NCI-H2227 treated with DMSO at 0.1 percent for 48 hours (cell line): ENCODE measurements at regions not wholly inside any gene's neighbourhood (a gene's known extent, or its start where the extent isn't known, plus 50 kb on each side); places are given as distances from the start of the nearest gene placed in this dataset.
"Not testable (repeated sequence)": the region's sequence is repeated elsewhere in the genome, so short reads cannot be mapped to it uniquely, and the experiment has no call there.

Source experiments
- DNase-seq: peaks from one replicate; lab custom pipeline; 2025; lab: John Stamatoyannopoulos, UW

DNA sequence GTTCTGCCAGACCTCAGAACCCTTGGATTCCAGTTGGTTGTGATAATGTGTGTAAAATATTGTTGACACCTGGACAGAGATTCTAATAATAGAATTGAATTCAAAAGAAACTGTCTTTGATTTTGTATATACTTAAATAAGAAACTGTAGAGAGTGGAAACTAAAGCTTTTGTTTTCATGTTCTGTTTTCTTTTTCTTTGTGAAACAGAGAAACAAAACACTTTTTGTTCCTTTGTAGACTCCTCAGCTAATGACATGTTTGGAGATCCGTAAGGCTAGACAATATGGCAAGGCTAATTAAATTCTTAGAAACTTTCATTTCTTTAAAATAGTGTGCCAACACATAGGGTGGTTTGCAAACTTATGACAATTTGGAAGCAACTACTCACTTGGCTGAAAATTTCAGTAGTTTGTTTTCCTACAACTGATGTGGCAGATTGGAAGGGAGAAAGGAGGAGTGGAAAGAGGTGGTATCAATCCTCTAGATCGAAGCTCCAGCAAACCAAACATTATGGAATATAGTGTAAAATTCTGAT is 90.9 kb upstream of the FAT1 start:
- no peak for DNase-seq

DNA sequence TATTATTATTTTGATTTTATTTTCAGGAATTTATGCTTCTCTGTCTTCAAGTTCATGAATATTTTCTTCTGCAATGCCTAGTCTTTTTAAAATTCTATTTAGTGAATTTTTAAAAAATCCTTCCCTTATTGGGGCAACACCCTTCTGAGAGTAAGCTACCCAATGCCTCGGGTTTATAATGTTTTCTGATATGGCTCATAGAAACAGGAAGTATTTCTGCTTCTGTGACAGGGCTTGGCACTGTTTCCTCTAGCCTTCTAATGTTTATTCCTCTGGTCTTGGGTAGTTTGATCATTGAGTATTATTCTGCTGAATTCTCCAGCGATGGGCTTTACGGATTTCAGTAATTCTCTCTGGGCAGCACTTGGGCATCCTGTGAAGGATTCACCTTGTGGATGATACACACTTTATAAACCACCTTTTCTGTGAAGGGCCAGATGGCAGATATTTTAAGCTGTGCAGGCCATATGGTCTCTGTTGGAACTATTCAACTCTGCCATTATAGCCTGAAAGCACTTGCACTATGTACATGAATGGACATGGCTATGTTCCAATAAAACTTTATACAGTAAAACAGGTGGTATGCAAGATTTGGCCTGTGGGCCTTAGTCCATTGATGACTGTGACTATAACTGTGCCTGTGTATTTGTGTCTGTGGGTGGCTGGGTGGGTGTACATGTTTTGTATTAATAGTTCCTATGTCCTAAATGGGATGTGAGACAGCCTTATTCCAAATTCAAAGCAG is 95.9 kb upstream of the FAT1 start:
- DNase-seq = no peak

DNA sequence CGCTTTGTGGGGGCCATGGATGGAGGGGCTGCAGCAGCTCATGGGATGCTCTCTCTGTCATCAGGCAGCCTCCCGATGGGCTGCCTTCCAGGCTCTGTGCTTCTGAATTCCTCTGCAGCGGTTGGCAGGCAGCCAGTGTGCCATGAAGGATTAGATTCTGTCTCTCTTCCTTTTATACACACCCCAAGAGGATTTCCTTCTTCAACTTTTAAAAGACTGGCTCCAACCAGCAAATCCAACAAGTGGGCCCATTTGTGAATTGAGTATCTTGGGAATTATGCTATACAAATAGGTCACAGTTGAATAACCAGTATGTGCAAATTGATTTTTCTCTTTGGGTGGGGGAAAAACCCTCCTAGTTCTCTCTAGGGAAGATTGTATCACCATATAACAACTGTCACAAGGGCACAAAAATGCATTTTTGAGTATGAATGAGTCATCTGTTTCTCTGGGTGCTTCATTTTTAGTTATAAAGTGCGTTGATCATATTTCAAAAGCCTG is 96.8 kb upstream of the FAT1 start:
- DNase-seq = no peak

DNA sequence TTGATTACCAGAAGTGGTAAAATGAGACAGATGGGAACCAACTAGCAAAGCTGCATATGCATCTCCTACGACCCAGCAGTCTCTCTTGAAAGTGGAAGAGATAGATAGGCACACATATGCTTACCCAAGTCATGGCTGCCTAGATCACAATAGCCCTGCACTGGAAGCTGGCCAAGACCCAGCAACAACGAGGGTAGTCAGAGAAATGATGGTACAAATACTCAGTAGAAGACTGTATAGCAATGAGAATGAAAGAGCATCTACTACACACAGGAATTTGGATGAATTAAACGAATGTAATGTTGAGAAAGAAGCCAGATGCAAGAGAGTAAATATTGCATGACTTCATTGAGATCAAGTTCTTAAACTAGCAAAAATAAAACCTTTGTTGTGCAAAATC is 100.3 kb upstream of the FAT1 start:
- DNase-seq = no peak

DNA sequence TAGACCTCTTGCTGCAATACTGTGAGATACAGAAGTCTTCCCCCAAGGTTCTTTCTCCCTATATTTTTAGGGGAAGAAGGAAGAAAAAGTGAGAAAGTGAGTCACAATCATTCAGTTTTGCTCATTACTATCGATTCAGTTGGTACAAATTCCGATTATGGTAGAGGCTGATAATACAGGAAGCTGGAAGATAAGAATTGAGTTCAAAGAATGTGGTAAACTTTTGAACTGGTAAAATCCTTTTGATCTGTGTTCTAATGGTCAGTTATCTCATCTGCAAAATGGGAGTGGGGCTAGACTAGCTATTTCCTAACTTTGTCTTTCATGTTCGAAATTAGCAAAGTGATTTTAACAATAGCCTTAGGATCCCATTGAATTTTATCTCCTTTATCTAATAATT is 101.4 kb upstream of the FAT1 start:
- DNase-seq = no peak

DNA sequence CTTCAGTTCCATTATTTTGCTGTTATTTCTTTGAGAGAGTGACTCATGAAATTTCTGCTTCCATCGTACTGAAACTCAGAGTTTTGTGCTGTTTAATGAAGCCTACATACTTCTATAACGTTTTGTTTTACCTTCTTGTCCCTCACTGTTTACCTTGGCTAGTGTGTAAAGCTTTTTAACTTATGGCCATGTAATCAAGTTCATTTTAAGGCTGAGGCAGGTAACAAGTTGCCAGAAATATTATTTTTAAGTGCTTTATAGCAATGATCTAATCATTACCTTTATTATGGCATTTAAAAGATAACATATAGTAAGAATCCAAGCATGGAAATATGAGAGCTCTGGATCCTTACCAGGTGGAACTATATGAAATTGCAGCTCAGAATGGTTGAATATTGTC is 102.3 kb upstream of the FAT1 start:
- no peak for DNase-seq

DNA sequence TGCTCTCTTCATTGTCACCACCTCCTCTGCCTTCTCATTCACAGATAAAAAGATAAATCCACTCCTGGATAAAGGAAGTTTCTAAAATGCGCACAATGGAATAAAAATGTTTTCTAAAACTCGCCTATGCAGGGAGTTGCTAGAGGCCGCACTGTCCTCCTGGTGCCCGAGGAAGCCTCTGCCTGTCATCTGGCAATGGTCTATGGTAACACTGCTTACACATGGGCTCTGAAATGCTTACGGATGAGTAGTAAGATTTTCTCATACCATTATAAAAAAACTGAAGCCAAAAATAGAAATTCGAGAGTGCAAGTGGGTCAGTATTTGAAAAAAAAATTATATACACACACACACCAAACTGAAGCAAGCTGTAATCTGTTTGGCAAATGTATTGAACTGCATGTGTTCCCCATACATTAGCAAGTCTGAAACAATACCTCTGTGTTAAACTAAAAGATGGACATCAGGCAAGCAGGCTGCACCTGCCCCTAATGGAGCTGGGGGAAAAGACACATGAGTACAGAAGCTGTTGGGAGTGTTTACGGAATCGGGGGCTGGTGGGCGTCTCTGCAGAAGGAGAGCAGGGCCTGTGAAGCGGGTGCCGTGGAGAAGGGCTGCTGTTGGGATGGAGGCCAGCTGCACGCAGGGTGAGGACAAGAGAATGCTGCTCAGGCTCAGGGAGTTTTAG is 103.3 kb upstream of the FAT1 start:
- DNase-seq = no peak

DNA sequence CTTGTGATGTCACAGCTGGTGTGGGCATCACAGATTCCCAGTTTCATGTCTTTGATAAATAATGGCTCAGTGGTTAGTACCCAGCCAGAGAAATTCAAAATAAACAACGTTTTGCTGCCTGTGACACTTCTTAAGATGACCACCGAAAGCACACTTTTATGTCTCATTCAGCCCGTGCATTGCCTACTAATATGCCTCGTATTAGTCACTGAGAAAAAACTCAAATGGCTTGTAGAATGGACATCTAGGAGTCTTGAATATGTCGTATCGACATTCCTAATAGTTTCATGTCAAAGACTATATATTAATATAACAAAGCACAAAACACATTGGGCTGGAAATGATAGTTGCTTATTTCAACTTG is 103.9 kb upstream of the FAT1 start:
- DNase-seq = no peak

DNA sequence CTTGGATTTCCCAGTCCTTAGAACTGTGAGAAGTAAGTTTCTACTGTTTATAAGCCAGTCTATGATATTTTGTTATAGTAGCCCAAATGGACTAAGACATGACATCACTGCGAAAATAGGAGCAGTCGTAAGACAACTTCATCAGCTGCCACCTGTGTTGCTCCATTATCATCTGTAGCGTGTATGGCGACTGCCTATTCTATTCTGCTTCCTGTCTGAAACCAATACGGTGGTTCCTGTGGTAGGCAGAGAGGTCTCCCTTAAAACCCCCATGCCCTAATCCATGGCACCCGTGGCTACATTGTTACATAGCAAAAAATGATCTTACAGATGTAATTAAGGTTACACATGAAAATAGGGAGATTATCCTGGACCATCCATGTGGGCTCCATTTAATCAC is 105.4 kb upstream of the FAT1 start:
- DNase-seq = no peak

DNA sequence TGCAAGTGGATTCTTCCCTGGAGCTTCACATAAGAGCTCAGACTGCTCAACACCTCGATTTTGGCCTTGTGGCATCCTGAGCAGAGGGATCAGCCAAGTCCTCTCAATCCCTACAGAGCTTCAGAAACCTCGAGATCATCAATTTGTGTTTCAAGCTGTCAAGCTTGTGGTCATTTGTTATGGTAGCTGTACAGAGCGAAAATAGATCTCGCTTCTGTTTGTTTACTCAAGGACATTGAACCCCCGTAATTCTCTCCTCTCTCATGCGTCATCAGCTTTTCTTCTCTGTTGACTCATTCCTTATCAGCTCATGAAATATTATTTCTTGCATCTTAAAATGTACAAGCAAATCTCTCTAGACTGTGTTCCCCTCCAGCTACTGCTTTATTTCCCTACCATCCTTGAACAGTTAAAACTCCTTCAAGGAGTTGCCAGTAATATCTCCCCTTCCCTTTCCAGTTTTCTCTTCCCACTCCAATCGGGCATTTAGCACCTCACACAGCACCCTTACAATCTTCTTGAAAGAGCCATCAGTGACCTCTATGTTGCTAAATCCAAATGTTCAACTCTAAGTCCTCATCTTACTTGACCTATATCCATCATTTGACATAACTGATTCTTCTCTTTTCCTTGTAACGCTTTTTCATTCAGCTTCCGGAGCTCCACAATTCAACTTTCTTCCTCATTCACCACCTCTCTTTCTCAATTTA is 106.2 kb upstream of the FAT1 start:
- no peak for DNase-seq

DNA sequence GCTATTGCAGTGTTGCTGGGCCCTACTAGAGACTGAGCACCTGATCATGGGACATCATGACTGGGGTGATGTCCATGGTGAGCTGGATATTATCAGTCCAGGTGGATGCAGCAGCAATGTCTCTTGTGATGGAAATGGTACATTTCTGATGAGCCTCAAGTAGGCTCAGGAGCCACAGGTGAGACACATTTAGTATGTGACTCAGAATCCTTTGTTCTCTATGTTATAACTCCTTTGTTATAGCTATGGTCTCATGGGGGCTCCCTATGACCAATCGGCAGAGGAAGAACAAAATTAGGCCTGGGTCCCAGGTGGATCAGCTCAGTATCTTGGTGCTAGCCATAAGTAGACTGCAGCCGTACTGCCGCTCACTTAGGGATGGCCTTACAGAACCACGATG is 107.9 kb upstream of the FAT1 start:
- DNase-seq = no peak

DNA sequence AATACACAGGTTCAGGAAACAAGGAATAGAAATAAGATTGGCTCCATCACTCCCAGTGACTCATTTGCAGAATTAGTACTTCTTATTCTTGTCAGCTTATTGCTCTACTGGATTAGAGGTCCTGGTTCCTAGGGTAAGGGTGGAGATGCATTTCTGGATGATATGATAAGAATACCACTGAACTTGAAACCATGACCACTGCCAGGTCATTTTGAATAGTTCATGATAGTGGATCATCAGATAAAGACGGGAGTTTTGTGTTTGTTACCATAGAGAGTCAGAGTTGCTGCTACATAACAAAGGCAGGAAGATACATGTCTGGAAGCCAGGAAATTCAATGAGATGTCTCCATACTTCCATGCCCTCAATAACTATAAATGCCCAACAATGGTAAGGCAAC is 109.2 kb upstream of the FAT1 start:
- DNase-seq = no peak

DNA sequence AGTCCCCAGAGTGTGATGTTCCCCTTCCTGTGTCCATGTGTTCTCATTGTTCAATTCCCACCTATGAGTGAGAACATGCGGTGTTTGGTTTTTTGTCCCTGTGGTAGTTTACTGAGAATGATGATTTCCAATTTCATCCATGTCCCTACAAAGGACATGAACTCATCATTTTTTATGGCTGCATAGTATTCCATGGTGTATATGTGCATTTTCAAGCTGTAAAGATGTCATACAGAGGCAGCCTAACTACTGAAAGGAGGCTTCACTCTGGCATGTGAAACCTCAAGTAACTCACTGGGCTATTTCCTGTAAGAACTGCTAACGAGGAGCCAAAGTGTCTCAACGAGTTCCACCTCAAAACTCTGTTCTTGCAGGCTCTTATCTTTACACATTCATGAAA is 113.8 kb upstream of the FAT1 start:
- DNase-seq = not testable (repeated sequence)

DNA sequence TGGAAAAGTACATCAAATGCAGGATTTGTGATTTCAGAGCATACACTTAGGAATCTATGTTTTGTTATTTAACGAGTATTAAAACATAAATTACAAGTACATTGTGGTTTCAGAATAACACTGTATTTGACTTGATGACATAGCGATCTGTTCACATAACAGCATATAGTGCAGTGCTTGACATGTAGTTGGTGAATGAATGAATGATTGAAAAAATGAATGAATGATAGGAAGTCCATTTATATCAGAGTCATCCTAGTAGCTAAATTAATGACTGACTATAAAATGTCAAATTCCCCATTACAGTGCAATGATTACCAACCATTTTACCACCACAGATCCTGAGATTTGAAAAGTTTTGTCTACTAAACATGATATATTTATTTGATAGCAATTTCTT is 114.6 kb upstream of the FAT1 start:
- no peak for DNase-seq

DNA sequence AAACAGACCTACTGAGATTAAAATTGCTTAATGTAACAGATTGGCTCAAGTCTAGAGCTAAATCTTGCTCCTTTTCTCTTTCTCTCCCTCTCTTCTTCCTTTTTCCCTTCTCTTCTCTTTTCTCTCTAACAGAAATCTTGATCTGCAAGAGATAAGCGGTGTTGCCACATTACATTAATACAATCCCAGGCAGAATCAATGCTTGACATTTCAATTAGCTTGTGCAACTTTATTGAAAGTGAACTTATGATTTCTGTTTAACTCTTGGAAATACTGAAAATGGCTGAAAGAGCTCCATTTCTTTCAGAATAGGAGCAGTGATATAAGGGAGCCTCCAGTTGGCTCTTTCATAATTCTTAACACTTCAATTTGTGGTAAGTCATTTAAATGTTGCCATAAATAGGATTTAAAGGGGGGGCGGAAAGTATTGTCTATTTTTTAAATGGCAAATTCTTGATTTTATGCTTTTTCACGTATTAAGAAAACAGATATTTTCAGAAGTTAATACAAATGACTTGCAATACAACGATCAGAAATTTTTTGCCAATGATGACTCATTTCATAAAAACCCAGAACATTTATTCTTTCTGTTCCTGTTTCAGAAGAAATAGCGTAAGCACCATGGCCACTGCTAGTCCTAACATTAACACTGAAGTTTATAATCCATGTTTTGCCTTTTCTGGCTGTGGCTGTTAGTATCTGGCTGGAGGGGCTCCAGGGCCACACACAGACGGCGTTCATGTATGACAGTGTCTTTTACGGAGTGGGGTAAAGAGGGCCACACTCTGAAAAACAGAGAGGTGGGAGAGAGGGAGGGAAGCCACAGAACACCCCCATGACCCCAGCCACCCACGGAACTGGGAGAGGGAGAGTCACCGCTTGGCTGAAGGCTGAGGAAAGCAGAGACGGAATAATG is 115.7 kb upstream of the FAT1 start:
- DNase-seq = no peak

DNA sequence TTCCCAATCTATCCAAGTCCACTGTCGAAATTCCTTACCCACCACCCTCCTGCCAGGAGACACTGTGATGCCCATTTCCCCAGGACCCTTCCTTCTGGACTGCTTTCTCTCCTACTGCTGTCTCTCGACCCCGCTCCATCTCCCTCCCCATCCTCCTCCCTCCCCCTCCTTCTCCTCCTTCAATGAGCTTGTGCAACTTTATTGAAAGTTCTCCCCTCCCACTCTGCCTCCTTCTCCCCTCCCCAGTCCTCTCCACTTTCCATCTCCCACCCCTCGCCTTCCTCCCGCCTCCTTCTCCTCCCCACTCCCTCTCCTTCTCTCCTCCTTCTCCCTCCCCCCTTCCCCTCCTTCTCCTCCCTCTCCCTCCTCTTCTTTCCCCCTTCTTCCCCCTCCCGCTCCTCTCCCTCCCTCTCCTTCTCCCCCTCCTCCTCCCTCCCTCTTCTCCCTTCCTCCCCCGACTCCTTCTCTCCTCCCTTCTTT is 116.6 kb upstream of the FAT1 start:
- DNase-seq = no peak

DNA sequence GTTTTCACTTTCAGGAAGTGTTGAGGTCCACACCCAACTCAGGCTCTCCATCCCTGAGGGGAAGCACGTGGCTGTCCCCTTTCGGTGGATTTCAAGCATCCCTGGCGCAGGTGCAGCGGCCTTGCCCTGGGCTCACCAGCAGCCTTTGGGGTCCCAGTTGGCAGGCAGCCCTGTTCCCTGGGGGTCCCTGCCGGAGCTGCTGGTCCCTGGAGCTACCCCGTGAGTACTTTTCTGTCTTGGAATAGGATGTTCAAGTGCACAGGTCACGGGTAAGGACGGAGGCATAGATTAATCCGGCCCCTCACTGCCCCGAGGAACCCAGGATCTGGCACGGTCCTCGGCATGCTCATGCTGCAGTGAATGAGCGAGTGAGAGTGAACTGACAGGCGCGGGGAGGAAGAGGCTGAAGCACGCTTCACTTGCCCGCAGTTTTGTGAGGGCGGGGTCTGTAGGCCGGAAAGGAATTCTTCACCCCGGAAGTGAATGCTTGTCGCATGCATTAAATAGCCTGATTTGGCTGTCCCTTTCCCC is 117.2 kb upstream of the FAT1 start:
- no peak for DNase-seq

DNA sequence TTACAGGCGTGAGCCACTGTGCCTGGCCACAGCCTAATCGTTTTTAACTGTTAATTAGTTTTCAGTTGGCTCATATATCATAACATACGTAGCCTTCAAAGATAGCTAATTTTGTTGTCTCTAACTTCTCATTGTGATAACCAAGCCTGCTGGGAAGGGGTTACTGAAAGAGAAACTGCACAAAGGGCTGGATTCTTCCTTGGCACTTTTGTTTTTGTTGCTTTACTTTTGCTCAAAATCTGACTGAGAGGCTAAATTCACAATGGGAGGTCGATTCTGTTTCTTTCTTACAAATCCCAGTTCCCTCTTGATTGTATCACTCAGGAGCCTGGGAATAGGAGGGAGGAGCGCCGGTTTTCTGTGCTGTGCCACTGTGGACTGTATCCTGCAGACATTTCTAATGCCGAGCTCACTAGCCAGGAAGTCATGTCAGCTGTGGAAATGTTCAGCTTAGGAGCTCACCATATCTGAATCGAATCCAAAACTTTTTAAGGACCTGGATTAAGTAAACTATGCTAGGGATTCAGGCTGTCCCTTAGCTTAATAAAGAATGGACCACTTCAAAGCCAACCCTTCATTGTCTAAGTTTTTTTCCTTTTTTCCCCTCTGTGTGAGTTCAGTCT is 120.5 kb upstream of the FAT1 start:
- no peak for DNase-seq

DNA sequence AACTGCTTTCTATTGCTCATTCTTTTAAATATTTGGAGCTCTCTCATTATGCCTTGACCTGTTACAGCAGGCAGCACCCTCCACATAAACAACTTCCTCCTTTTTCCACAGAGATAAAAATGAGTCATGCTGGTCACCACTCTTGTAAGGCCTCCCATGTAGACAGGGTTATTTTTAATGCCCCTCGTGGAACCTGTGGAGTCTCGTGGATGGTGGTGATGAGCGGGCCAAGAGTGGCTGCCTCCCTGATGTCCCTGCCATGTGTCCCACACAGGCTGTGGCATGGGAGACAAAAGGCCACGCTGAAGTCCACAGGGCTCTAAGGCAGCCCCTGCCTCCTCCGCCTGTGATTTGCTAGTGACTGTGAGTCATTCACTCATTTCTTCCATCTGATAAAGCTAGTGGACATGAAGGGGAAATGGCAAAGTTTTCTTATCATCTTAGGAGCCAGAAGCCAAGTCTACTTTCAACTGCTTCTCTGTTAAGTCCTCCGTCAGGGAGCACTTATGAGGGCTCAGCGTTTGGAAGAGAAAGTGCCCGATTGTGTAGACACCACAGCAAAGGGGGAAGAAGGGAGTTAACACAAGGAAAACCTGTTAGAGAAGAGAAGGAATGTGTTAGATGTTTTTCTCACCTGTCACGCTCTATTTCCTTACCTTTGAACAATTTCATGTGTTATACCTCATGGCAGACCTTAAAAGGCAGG is 121.6 kb upstream of the FAT1 start:
- no peak for DNase-seq

DNA sequence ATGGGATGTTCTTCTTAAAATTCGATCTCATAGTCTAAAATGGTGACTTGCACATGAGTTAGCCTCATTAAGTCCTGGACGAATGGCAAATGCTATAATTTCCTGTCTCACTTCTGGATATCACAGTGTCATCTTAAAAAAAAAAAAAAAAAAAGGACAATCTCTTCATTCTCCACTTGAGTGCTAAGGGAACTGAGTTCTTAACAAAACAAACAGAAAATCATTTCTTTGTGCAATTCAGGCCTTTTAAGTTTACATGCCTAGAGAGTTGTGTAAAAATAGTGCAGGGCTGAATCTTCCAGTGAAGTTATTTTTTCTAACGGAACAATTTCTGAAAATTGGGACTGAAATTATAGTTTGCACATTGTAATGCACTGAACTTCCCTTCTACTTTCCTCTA is 122.8 kb upstream of the FAT1 start:
- no peak for DNase-seq
